GM12878 (cell line): ENCODE measurements at regions not wholly inside any gene's neighbourhood (a gene's known extent, or its start where the extent isn't known, plus 50 kb on each side); places are given as distances from the start of the nearest gene placed in this dataset.

Experiments
- ATAC-seq: fragments of 200-7000 bp; cut with Tn5 transposase; 3 replicates; pipeline ENCODE4 v1.9.1; 2020; ENCODE audit warnings: mild to moderate bottlenecking, moderate library complexity
- BruUV-seq: library from RNA; stranded (reverse); fragments of 400-500 nt; replicated peaks from 2 replicates; lab custom pipeline; 2021; lab: Mats Ljungman, UMichigan
- CTCF ChIA-PET: fragments of 300-600 bp; sonication (Branson Sonifier 250); formaldehyde crosslinking; extraction: SDS; loops from one replicate; lab custom pipeline; 2021; ENCODE audit warnings: inconsistent platforms; lab: Yijun Ruan, JAX
- POLR2A ChIA-PET: fragments of 350-600 bp; formaldehyde crosslinking; extraction: SDS; loops from one replicate; lab custom pipeline; 2021; ENCODE audit warnings: inconsistent platforms; lab: Charles Lee
- RAD21 ChIA-PET: fragments of 300-600 bp; sonication (Branson Sonifier 250); formaldehyde crosslinking; loops from one replicate; lab custom pipeline; 2023; ENCODE audit warnings: antibody characterized with exemption; ENCODE audit not compliant: unreplicated experiment; lab: Charles Lee
- SMC1A ChIA-PET: fragments of 300-600 bp; sonication (Branson Sonifier 250); formaldehyde crosslinking; loops from one replicate; lab custom pipeline; 2023; ENCODE audit not compliant: unreplicated experiment, uncharacterized antibody; lab: Charles Lee
- DNase-seq: peaks from one replicate; pipeline ENCODE4 v3.0.0-alpha.2; 2011; ENCODE audit warnings: low read depth, low spot score
- FAIRE-seq: peaks from 3 replicates; lab custom pipeline; 2011; peaks lifted over from hg19 to GRCh38; lab: Jason Lieb, UNC
- H2AFZ ChIP-seq: 2 replicates; pipeline ENCODE4 v1.6.0; 2011; ENCODE audit warnings: low read depth, low read length, control low read depth; ENCODE audit not compliant: control insufficient read depth
- H3K27ac ChIP-seq: 2 replicates; pipeline ENCODE4 v1.5.1; 2011; ENCODE audit warnings: control low read depth; ENCODE audit not compliant: control insufficient read depth, insufficient read depth
- H3K27me3 ChIP-seq, 2 experiments: replicated peaks in 1 of 2; 2 replicates each; pipeline versions ENCODE4 v1.6.0 to v1.6.1; 2011; ENCODE audit warnings: low read length in 1 of 2; ENCODE audit not compliant: control insufficient read depth in 2 of 2, insufficient read depth in 2 of 2
- H3K36me3 ChIP-seq, 2 experiments: 2 replicates each; pipeline ENCODE4 v1.5.1; 2011; ENCODE audit warnings: low read length in 1 of 2; ENCODE audit not compliant: control insufficient read depth in 2 of 2, insufficient read depth in 2 of 2
- H3K4me1 ChIP-seq: 2 replicates; pipeline ENCODE4 v1.6.1; 2011; ENCODE audit warnings: mild to moderate bottlenecking, low read length, moderate library complexity, mixed read lengths; ENCODE audit not compliant: control insufficient read depth, insufficient read depth
- H3K4me2 ChIP-seq: 2 replicates; pipeline ENCODE4 v1.6.0; 2011; ENCODE audit warnings: control low read depth; ENCODE audit not compliant: control insufficient read depth, insufficient read depth
- H3K4me3 ChIP-seq: fragments of 200-600 bp; sonication (generic); 2 replicates; pipeline ENCODE4 v1.5.1; 2016
- H3K79me2 ChIP-seq: 2 replicates; pipeline ENCODE4 v1.6.0; 2011; ENCODE audit warnings: low read length; ENCODE audit not compliant: control insufficient read depth, insufficient read depth
- H3K9ac ChIP-seq: 2 replicates; pipeline ENCODE4 v1.8.0; 2011; ENCODE audit warnings: low read length, control low read depth, mixed read lengths; ENCODE audit not compliant: control insufficient read depth, insufficient read depth
- H3K9me3 ChIP-seq: replicated peaks from 3 replicates; pipeline ENCODE4 v1.5.1; 2011; ENCODE audit warnings: mild to moderate bottlenecking, low read length; ENCODE audit not compliant: control insufficient read depth, insufficient read depth
- H4K20me1 ChIP-seq: 2 replicates; pipeline ENCODE4 v1.6.0; 2011; ENCODE audit not compliant: control insufficient read depth, insufficient read depth
- CHD4 ChIP-seq: fragments of 200-600 bp; sonication (generic); IDR thresholded peaks from 2 replicates; pipeline ENCODE4 v1.6.1; 2016; ENCODE audit warnings: mild to moderate bottlenecking
- CREB1 ChIP-seq: IDR thresholded peaks from 2 replicates; pipeline ENCODE4 v1.6.1; 2012; ENCODE audit warnings: low read depth, mild to moderate bottlenecking, inconsistent platforms
- HSF1 ChIP-seq: fragments of 150-350 bp; IDR thresholded peaks from 2 replicates; pipeline ENCODE4 v1.6.1; 2014; ENCODE audit warnings: mild to moderate bottlenecking, low read depth, low read length
- NFYA ChIP-seq: IDR thresholded peaks from 2 replicates; pipeline ENCODE4 v1.6.1; 2011; ENCODE audit warnings: low read depth, mild to moderate bottlenecking, low read length, improper control_type of control experiment, borderline replicate concordance
- NR2C2 ChIP-seq: IDR thresholded peaks from 2 replicates; pipeline ENCODE4 v1.6.1; 2011; ENCODE audit warnings: borderline replicate concordance, low read depth; ENCODE audit not compliant: control insufficient read depth, insufficient read length
- NR2F1 ChIP-seq: fragments of 450-650 bp; conservative IDR thresholded peaks from 2 replicates; pipeline ENCODE4 v1.6.1; 2017; ENCODE audit warnings: mild to moderate bottlenecking
- NRF1 ChIP-seq: conservative IDR thresholded peaks from 2 replicates; pipeline ENCODE4 v1.6.1; 2011; ENCODE audit warnings: mild to moderate bottlenecking, low read depth, low read length, improper control_type of control experiment
- PKNOX1 ChIP-seq: fragments of 450-650 bp; IDR thresholded peaks from 2 replicates; pipeline ENCODE4 v1.6.1; 2016; ENCODE audit warnings: mild to moderate bottlenecking
- ZNF24 ChIP-seq: fragments of 450-650 bp; IDR thresholded peaks from 2 replicates; pipeline ENCODE4 v1.6.1; 2017; ENCODE audit warnings: antibody characterized with exemption, mild to moderate bottlenecking
- WGBS: methylation state at CpG from one replicate; pipeline ENCODE4 v1.1.6; 2016; ENCODE audit warnings: low lambda C conversion rate; ENCODE audit not compliant: insufficient replicate concordance, insufficient coverage; ENCODE audit errors: missing lambda C conversion rate; 5-methylcytosine and 5-hydroxymethylcytosine counted together
- in situ Hi-C: fragments of 300-500 bp; cut with MboI; formaldehyde crosslinking; loops from 9 replicates; pipeline ENCODE4 v1.14.3; 2018; ENCODE audit warnings: mixed read lengths
- intact Hi-C: fragments of 100-400 bp; cut with micrococcal nuclease; formaldehyde crosslinking; loops from one replicate; pipeline ENCODE4 v1.14.2; 2022; ENCODE audit not compliant: unreplicated experiment
- TF ChIP-seq, protein P1 (sequence below): fragments of 450-650 bp; IDR thresholded peaks from 2 replicates; pipeline ENCODE4 v1.6.1; 2017; ENCODE audit warnings: mild to moderate bottlenecking, moderate library complexity
- TF ChIP-seq, protein P2 (sequence below): fragments of 450-650 bp; IDR thresholded peaks from 2 replicates; pipeline ENCODE4 v1.6.1; 2017; ENCODE audit warnings: low read depth, mild to moderate bottlenecking, moderate library complexity

- no peaks in the 10 kb centered on the region; the same call in 1 of the 2 replicates for H3K79me2 ChIP-seq
- H3K9ac ChIP-seq = no peak overlapping the region
- in situ Hi-C loops = no loop called here
- DNase-seq = no peak
- BruUV-seq = no TSS peak
- H3K9me3 ChIP-seq = no peaks in the 10 kb centered on the region
- intact Hi-C loops = no loop called here
- ChIA-PET RAD21 (interaction anchor here (1.2 to 1.7 kb wide), 4 partner anchors 24 to 139 kb away, joined by 3 to 6 read pairs (median 4); no protein-coding TSS in a partner anchor), CTCF (interaction anchor here (1.5 to 1.6 kb wide), 3 partner anchors 52 to 139 kb away, joined by 3 to 4 read pairs (median 4); no protein-coding TSS in a partner anchor), POLR2A (interaction anchor here (0.9 to 1.2 kb wide), 2 partner anchors 10 to 25 kb away, joined by 3 read pairs; no protein-coding TSS in a partner anchor), SMC1A (interaction anchor here (0.6 to 2.8 kb wide), 11 partner anchors 8 to 689 kb away, joined by 3 to 8 read pairs (median 4); no protein-coding TSS in a partner anchor)
- H3K4me1 ChIP-seq = peaks cover 15% of the 10 kb centered on the region
- H3K36me3 ChIP-seq = no peaks in the 10 kb centered on the region
- no peak for ATAC-seq
- H2AFZ ChIP-seq = no peak overlapping the region
- no peak overlapping the region for H3K4me2 ChIP-seq
- 100% methylated on average over 1 of the region's 1 CpG for WGBS
- no peaks in the 10 kb centered on the region for H3K27me3 ChIP-seq
- no peak overlapping the region for H3K4me3 ChIP-seq
- no peak for FAIRE-seq
- H4K20me1 ChIP-seq = no peaks in the 10 kb centered on the region
- no peak overlapping the region for H3K27ac ChIP-seq
- TF ChIP-seq, protein P1, sequence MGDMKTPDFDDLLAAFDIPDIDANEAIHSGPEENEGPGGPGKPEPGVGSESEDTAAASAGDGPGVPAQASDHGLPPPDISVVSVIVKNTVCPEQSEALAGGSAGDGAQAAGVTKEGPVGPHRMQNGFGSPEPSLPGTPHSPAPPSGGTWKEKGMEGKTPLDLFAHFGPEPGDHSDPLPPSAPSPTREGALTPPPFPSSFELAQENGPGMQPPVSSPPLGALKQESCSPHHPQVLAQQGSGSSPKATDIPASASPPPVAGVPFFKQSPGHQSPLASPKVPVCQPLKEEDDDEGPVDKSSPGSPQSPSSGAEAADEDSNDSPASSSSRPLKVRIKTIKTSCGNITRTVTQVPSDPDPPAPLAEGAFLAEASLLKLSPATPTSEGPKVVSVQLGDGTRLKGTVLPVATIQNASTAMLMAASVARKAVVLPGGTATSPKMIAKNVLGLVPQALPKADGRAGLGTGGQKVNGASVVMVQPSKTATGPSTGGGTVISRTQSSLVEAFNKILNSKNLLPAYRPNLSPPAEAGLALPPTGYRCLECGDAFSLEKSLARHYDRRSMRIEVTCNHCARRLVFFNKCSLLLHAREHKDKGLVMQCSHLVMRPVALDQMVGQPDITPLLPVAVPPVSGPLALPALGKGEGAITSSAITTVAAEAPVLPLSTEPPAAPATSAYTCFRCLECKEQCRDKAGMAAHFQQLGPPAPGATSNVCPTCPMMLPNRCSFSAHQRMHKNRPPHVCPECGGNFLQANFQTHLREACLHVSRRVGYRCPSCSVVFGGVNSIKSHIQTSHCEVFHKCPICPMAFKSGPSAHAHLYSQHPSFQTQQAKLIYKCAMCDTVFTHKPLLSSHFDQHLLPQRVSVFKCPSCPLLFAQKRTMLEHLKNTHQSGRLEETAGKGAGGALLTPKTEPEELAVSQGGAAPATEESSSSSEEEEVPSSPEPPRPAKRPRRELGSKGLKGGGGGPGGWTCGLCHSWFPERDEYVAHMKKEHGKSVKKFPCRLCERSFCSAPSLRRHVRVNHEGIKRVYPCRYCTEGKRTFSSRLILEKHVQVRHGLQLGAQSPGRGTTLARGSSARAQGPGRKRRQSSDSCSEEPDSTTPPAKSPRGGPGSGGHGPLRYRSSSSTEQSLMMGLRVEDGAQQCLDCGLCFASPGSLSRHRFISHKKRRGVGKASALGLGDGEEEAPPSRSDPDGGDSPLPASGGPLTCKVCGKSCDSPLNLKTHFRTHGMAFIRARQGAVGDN = no peak
- TF ChIP-seq HSF1 (no peak), CREB1 (no peak), CHD4 (no peak), NRF1 (no peak), NR2F1 (no peak), PKNOX1 (no peak), NR2C2 (no peak), NFYA (no peak), ZNF24 (no peak)
- TF ChIP-seq, protein P2, sequence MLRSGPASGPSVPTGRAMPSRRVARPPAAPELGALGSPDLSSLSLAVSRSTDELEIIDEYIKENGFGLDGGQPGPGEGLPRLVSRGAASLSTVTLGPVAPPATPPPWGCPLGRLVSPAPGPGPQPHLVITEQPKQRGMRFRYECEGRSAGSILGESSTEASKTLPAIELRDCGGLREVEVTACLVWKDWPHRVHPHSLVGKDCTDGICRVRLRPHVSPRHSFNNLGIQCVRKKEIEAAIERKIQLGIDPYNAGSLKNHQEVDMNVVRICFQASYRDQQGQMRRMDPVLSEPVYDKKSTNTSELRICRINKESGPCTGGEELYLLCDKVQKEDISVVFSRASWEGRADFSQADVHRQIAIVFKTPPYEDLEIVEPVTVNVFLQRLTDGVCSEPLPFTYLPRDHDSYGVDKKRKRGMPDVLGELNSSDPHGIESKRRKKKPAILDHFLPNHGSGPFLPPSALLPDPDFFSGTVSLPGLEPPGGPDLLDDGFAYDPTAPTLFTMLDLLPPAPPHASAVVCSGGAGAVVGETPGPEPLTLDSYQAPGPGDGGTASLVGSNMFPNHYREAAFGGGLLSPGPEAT = no peak
Measured at GRCh38 chr12:46522071-46522470, 149.5 kb upstream of the SLC38A2 start.
